ENCODE measurements at regions not wholly inside any gene's neighbourhood (a gene's known extent, or its start where the extent isn't known, plus 50 kb on each side); places are given as distances from the start of the nearest gene placed in this dataset.

DNA sequence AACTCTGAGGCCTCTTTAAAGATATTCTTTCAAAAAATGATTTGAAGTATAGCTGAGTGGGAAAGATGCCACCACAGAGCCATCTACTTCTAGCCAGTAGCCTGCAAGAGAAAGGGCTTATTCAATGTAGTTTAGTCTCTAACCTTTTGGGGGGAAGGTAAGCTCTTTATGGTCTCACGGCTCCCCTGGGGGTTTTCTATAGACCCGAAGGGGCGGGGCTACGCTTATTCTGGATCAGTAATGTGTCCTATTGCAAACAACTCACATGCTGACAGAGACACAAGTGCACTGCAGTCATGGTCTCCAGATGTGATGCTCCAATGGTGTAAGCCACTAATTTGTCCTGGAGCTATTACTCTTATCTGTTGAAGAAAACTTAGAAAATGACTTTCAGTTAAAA is 53.4 kb upstream of the RPS23 start:
- WGBS (ENCODE audit: insufficient coverage, insufficient replicate concordance, low lambda C conversion rate, missing lambda C conversion rate): 44% methylated on average over 4 of the region's 4 CpGs
- no peak overlapping the region for H2AFZ ChIP-seq (ENCODE audit: control insufficient read depth, low read depth, low read length)
- H3K9me3 ChIP-seq (replicated peaks; ENCODE audit: control insufficient read depth, insufficient read depth, low read length): no peaks in the 10 kb centered on the region
- CTCF ChIA-PET: interaction anchor here (1.1 to 2.3 kb wide), 2 partner anchors 18 to 21 kb away, joined by 5 to 6 read pairs; no protein-coding TSS in a partner anchor
- SMC1A ChIA-PET (ENCODE audit: uncharacterized antibody, unreplicated experiment): no interaction called here
- no peaks in the 10 kb centered on the region for H3K4me1 ChIP-seq (ENCODE audit: control insufficient read depth, insufficient read depth, low read length)
- no peak overlapping the region for H3K4me2 ChIP-seq (ENCODE audit: control insufficient read depth, insufficient read depth)
- FAIRE-seq (no peak), DNase-seq (ENCODE audit: low read depth, low spot score) (no peak), ATAC-seq (no peak)
- H3K27ac ChIP-seq (ENCODE audit: control insufficient read depth, insufficient read depth): no peak overlapping the region
- no peaks in the 10 kb centered on the region for H3K79me2 ChIP-seq (ENCODE audit: control insufficient read depth, insufficient read depth, low read length)
- in situ Hi-C loops (cut with MboI) (no loop called here), intact Hi-C loops (cut with micrococcal nuclease; ENCODE audit: unreplicated experiment) (no loop called here)
- no peaks in the 10 kb centered on the region for H4K20me1 ChIP-seq (ENCODE audit: control insufficient read depth, insufficient read depth)
- POLR2A ChIA-PET: interaction anchor here (0.6 kb wide), 2 partner anchors 15 to 47 kb away, joined by 3 to 4 read pairs; no protein-coding TSS in a partner anchor
- H3K4me3 ChIP-seq: no peak overlapping the region
- no peaks in the 10 kb centered on the region for H3K27me3 ChIP-seq (replicated peaks in 1 of 2; ENCODE audit: control insufficient read depth in 2 of 2, insufficient read depth in 2 of 2, low read length in 1 of 2)
- H3K36me3 ChIP-seq (ENCODE audit: control insufficient read depth in 2 of 2, insufficient read depth in 2 of 2, low read length in 1 of 2): no peaks in the 10 kb centered on the region
- BruUV-seq (replicated peaks): no TSS peak
- TF ChIP-seq, protein P1, sequence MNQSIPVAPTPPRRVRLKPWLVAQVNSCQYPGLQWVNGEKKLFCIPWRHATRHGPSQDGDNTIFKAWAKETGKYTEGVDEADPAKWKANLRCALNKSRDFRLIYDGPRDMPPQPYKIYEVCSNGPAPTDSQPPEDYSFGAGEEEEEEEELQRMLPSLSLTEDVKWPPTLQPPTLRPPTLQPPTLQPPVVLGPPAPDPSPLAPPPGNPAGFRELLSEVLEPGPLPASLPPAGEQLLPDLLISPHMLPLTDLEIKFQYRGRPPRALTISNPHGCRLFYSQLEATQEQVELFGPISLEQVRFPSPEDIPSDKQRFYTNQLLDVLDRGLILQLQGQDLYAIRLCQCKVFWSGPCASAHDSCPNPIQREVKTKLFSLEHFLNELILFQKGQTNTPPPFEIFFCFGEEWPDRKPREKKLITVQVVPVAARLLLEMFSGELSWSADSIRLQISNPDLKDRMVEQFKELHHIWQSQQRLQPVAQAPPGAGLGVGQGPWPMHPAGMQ (IDR thresholded peaks at IDR 0.05; ENCODE audit: borderline replicate concordance): no peak
- TF ChIP-seq RELA (IDR thresholded peaks at IDR 0.05; ENCODE audit: borderline replicate concordance, partially characterized antibody): no peak
- TF ChIP-seq, protein P2, sequence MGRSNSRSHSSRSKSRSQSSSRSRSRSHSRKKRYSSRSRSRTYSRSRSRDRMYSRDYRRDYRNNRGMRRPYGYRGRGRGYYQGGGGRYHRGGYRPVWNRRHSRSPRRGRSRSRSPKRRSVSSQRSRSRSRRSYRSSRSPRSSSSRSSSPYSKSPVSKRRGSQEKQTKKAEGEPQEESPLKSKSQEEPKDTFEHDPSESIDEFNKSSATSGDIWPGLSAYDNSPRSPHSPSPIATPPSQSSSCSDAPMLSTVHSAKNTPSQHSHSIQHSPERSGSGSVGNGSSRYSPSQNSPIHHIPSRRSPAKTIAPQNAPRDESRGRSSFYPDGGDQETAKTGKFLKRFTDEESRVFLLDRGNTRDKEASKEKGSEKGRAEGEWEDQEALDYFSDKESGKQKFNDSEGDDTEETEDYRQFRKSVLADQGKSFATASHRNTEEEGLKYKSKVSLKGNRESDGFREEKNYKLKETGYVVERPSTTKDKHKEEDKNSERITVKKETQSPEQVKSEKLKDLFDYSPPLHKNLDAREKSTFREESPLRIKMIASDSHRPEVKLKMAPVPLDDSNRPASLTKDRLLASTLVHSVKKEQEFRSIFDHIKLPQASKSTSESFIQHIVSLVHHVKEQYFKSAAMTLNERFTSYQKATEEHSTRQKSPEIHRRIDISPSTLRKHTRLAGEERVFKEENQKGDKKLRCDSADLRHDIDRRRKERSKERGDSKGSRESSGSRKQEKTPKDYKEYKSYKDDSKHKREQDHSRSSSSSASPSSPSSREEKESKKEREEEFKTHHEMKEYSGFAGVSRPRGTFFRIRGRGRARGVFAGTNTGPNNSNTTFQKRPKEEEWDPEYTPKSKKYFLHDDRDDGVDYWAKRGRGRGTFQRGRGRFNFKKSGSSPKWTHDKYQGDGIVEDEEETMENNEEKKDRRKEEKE (IDR thresholded peaks at IDR 0.05): no peak
- TF ChIP-seq IKZF1 (conservative IDR thresholded peaks at IDR 0.05): no peak
- no peak for TF ChIP-seq NBN (IDR thresholded peaks at IDR 0.05)
- TF ChIP-seq, protein P3, sequence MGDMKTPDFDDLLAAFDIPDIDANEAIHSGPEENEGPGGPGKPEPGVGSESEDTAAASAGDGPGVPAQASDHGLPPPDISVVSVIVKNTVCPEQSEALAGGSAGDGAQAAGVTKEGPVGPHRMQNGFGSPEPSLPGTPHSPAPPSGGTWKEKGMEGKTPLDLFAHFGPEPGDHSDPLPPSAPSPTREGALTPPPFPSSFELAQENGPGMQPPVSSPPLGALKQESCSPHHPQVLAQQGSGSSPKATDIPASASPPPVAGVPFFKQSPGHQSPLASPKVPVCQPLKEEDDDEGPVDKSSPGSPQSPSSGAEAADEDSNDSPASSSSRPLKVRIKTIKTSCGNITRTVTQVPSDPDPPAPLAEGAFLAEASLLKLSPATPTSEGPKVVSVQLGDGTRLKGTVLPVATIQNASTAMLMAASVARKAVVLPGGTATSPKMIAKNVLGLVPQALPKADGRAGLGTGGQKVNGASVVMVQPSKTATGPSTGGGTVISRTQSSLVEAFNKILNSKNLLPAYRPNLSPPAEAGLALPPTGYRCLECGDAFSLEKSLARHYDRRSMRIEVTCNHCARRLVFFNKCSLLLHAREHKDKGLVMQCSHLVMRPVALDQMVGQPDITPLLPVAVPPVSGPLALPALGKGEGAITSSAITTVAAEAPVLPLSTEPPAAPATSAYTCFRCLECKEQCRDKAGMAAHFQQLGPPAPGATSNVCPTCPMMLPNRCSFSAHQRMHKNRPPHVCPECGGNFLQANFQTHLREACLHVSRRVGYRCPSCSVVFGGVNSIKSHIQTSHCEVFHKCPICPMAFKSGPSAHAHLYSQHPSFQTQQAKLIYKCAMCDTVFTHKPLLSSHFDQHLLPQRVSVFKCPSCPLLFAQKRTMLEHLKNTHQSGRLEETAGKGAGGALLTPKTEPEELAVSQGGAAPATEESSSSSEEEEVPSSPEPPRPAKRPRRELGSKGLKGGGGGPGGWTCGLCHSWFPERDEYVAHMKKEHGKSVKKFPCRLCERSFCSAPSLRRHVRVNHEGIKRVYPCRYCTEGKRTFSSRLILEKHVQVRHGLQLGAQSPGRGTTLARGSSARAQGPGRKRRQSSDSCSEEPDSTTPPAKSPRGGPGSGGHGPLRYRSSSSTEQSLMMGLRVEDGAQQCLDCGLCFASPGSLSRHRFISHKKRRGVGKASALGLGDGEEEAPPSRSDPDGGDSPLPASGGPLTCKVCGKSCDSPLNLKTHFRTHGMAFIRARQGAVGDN (IDR thresholded peaks at IDR 0.05): no peak
- TF ChIP-seq YBX1 (IDR thresholded peaks at IDR 0.05): no peak
- TF ChIP-seq SMAD5 (IDR thresholded peaks at IDR 0.05; ENCODE audit: low read depth): no peak
- TF ChIP-seq ZBED1 (IDR thresholded peaks at IDR 0.05; ENCODE audit: borderline replicate concordance): no peak
- RAD21 ChIA-PET (ENCODE audit: unreplicated experiment): no interaction called here
- no peak overlapping the region for H3K9ac ChIP-seq (ENCODE audit: control insufficient read depth, insufficient read depth, low read length)

Data from GM12878 (cell line).